ENCODE measurements at regions not wholly inside any gene's neighbourhood (a gene's known extent, or its start where the extent isn't known, plus 50 kb on each side); places are given as distances from the start of the nearest gene placed in this dataset.

- TF ChIP-seq CTCF (IDR thresholded peaks at IDR 0.05; ENCODE audit: low read length) (no peak), EZH2phosphoT487 (IDR thresholded peaks at IDR 0.05; ENCODE audit: low read length) (no peak), EZH2 (optimal IDR thresholded peaks at IDR 0.05; ENCODE audit: low read depth, low read length) (no peak)
Measured at GRCh38 chr4:3349116-3349515, 56.3 kb downstream of the RGS12 start.
